ENCODE measurements at regions not wholly inside any gene's neighbourhood (a gene's known extent, or its start where the extent isn't known, plus 50 kb on each side); places are given as distances from the start of the nearest gene placed in this dataset.

GRCh38 chr2:120428748-120429147 is 82.8 kb downstream of the INHBB start:
- no peak overlapping the region for H3K27ac ChIP-seq
- H3K4me3 ChIP-seq: no peak overlapping the region
- Mint-ChIP-seq H3K4me1 (peaks cover 13% of the 10 kb centered on the region), H3K4me3 (no peak overlapping the region), H3K9me3 (no peaks in the 10 kb centered on the region), H3K36me3 (no peaks in the 10 kb centered on the region), H3K27me3 (ENCODE audit: insufficient read depth, low read depth) (peaks cover 18% of the 10 kb centered on the region), H3K27ac (no peak overlapping the region)
- H3K4me1 ChIP-seq: peaks cover 11% of the 10 kb centered on the region
- no peaks in the 10 kb centered on the region for H3F3A ChIP-seq (ENCODE audit: low read depth)
- H2AFZ ChIP-seq (replicated peaks): no peak overlapping the region
- H4K20me1 ChIP-seq (ENCODE audit: low read depth): peaks cover 8% of the 10 kb centered on the region
- TF ChIP-seq CTCF (IDR thresholded peaks at IDR 0.05) (no peak), EZH2 (IDR thresholded peaks at IDR 0.05) (no peak), EZH2phosphoT487 (IDR thresholded peaks at IDR 0.05) (no peak)
- no peaks in the 10 kb centered on the region for H3K36me3 ChIP-seq
- H3K27me3 ChIP-seq: peaks cover 77% of the 10 kb centered on the region
- no peak overlapping the region for H3K9ac ChIP-seq
- no peaks in the 10 kb centered on the region for H3K79me2 ChIP-seq (ENCODE audit: low read depth)
- no peak for DNase-seq (ENCODE audit: low spot score)
- no peak overlapping the region for H3K4me2 ChIP-seq
- no peaks in the 10 kb centered on the region for H3K9me3 ChIP-seq (ENCODE audit: low read depth)

GRCh38 chr2:120429586-120430500 is 83.9 kb downstream of the INHBB start:
- Histone ChIP-seq H3K79me2 (ENCODE audit: low read depth) (no peaks in the 10 kb centered on the region), H4K20me1 (ENCODE audit: low read depth) (peaks cover 8% of the 10 kb centered on the region), H3K4me2 (peak overlapping the region; percentile 1), H3K27ac (no peak overlapping the region), H3K36me3 (no peaks in the 10 kb centered on the region), H3K4me3 (no peak overlapping the region), H3K4me1 (peaks cover 18% of the 10 kb centered on the region), H3K9ac (no peak overlapping the region), H3K27me3 (peaks cover 78% of the 10 kb centered on the region), H3F3A (ENCODE audit: low read depth) (no peaks in the 10 kb centered on the region), H3K9me3 (ENCODE audit: low read depth) (no peaks in the 10 kb centered on the region), H2AFZ (replicated peaks) (no peak overlapping the region)
- peak overlapping the region; percentile 23 for H3K27ac Mint-ChIP-seq
- no peaks in the 10 kb centered on the region for H3K36me3 Mint-ChIP-seq
- peak; percentile 31 for DNase-seq (ENCODE audit: low spot score)
- peaks cover 13% of the 10 kb centered on the region for H3K27me3 Mint-ChIP-seq (ENCODE audit: insufficient read depth, low read depth)
- H3K4me3 Mint-ChIP-seq: no peak overlapping the region
- H3K4me1 Mint-ChIP-seq: peaks cover 17% of the 10 kb centered on the region
- no peaks in the 10 kb centered on the region for H3K9me3 Mint-ChIP-seq
- TF ChIP-seq EZH2 (IDR thresholded peaks at IDR 0.05): no peak
- no peak for TF ChIP-seq EZH2phosphoT487 (IDR thresholded peaks at IDR 0.05)
- no peak for TF ChIP-seq CTCF (IDR thresholded peaks at IDR 0.05)

GRCh38 chr2:120430501-120430830 is 84.5 kb downstream of the INHBB start:
- no peak overlapping the region for H3K4me2 ChIP-seq
- H3K79me2 ChIP-seq (ENCODE audit: low read depth): no peaks in the 10 kb centered on the region
- H3K27ac ChIP-seq: no peak overlapping the region
- peaks cover 19% of the 10 kb centered on the region for H3K4me1 ChIP-seq
- H3K9ac ChIP-seq: no peak overlapping the region
- H3K4me3 Mint-ChIP-seq: no peak overlapping the region
- H3F3A ChIP-seq (ENCODE audit: low read depth): no peaks in the 10 kb centered on the region
- TF ChIP-seq EZH2 (IDR thresholded peaks at IDR 0.05) (no peak), CTCF (IDR thresholded peaks at IDR 0.05) (no peak), EZH2phosphoT487 (IDR thresholded peaks at IDR 0.05) (no peak)
- H3K4me1 Mint-ChIP-seq: peaks cover 17% of the 10 kb centered on the region
- H3K27me3 ChIP-seq: peaks cover 81% of the 10 kb centered on the region
- peaks cover 8% of the 10 kb centered on the region for H4K20me1 ChIP-seq (ENCODE audit: low read depth)
- H3K36me3 Mint-ChIP-seq: no peaks in the 10 kb centered on the region
- no peak for DNase-seq (ENCODE audit: low spot score)
- H3K36me3 ChIP-seq: no peaks in the 10 kb centered on the region
- no peak overlapping the region for H2AFZ ChIP-seq (replicated peaks)
- no peak overlapping the region for H3K4me3 ChIP-seq
- no peaks in the 10 kb centered on the region for H3K9me3 ChIP-seq (ENCODE audit: low read depth)
- H3K9me3 Mint-ChIP-seq: no peaks in the 10 kb centered on the region
- no peak overlapping the region for H3K27ac Mint-ChIP-seq
- H3K27me3 Mint-ChIP-seq (ENCODE audit: insufficient read depth, low read depth): peaks cover 13% of the 10 kb centered on the region
